Non-pigmented ciliary epithelial cell (primary cell): ENCODE measurements at regions not wholly inside any gene's neighbourhood (a gene's known extent, or its start where the extent isn't known, plus 50 kb on each side); places are given as distances from the start of the nearest gene placed in this dataset.
"Not testable (repeated sequence)": the region's sequence is repeated elsewhere in the genome, so short reads cannot be mapped to it uniquely, and the experiment has no call there.

Source experiments
- DNase-seq: peaks from one replicate; pipeline ENCODE4 v3.0.0-alpha.2; 2010; ENCODE audit warnings: low read depth

DNA sequence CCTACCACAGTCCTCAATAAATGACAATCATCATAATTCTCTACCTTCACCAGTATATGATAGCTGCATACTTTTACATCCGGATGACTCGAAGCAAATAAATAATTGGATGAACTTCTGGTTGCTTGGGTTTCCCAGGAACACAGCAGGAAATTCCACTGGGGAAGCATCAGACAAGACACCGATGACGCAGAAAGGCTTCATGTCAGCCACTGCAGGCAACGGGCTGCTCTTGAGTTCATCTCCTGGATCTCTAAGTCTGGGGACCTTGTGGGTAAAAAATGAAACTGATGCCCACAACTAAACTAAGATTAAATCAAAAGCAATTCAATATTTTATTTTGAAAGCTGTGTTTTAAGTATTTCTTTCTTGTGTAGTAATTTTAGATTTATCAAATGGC, 472.1 kb upstream of the C16orf82 start:
- DNase-seq: no peak

DNA sequence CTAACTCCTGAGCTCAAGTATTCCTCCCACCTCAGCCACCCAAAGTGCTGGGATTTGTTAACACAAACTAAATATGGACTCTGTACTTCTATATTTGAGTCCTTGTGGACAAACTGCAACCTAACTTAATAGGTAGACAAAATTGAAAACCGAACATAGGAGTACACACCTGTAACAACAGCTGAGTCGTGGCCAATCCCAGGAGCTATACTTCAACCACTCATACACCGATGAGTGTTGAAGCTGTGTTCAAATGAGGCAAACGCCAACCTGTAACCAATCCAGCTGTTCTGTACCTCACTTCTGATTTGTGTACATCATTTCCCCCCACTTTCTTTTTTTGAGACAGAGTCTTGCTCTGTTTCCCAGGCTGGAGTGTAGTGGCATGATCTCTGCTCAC, 471.5 kb upstream of the C16orf82 start:
- DNase-seq: no peak

DNA sequence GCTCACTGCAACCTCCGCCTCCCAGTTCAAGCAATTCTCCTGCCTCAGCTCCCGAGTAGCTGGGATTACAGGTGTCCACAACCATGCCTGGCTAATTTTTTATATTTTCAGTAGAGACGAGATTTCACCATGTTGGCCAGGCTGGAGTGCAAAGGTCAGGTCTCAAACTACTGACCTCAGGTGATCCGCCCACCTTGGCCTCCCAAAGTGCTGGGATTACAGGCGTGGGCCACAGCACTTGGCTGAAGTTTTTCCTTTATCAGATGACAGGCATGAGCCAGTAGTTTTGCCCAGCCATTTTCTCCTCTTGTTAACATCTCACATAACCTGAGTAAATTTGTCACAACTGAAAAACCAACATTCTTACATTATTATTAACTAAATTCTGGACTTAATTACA, 470.7 kb upstream of the C16orf82 start:
- not testable (repeated sequence) for DNase-seq

DNA sequence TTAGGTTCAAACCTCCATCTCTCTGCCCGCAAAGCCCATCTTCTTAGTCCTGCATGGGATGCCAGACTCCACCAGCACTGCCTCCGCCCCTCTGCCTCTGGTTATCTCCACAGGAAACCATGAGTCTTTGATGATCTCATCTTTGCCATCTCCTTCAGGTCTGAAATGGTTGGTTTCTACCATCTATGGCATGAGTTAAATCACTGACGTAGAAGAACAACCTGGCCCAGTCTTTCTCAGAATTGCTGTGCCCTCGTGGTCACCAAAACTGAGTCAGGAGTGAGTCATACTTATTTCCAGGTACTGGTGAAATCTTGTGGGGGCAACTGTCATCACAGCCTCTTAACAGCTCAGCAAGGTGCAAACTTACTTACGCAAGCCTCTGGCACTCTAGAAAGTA, 468.7 kb upstream of the C16orf82 start:
- no peak for DNase-seq

DNA sequence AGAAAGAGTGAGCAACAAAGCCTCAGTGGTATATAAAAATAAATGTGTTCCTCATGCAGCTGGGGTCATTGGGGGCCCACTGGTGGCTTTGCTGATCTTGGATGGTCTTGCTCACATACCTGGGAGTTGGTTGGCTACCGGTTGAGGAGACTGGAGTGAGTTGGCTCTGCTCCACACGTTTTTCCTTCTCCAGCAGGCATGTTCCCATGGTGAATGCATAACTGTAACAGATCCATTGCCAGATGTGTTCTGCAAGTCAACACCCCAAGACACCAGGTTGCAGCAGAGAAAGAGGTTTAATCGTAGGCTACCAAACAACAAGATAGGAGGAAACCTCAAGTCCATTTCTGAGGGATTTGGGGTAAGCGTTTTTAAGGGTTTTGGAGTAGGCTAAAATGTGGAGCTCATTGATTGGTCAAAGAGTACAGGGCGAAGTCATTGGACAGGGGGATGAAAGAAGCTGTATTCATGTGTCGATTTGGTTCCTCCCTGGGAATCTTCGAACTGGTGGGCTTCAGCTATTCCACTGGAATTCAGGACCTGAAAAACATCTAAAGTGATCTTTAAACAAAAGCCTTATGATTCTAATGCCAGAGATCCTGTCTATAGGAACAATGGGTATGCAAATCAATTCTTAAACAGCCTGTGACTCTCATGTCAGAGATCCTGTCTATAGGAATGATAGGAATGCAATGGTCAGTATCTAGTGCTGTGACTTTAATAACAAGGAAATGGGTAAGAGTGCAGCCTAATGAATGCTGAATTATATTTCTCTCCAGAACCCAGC, 467.5 kb upstream of the C16orf82 start:
- no peak for DNase-seq

DNA sequence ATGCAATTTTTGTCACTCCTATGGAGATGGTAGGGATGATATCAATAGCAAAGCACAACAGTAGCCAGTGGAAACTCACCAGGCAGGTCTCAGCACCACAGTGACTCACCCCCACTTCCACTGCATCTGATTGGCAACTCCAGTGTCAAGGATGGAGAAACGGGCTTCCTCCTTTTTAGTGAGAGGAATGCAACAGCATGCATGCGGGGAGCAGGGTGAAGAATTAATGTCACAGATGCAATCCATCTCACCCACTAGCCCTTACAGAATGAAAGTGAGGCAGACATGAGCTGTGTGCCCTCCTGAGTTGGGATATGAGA, 467.0 kb upstream of the C16orf82 start:
- no peak for DNase-seq

DNA sequence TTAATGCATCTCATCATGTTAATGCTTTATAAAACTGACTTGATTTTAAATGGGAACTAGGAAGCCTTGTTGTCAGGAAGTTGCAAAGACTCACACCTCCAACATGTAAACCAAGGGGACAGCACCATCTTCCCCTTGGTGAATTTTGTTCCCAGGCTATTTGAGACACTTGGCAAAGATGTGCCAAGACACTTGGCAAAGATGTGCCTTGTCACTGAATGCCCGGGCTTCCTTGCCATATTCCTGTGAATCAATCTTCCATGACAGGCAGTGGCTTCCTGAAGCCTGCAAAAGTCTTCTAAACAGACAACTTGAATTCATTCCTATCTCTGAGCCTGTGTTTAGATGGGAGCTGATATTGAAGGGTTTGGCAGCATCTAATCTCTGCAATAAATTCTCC, 465.4 kb upstream of the C16orf82 start:
- no peak for DNase-seq

DNA sequence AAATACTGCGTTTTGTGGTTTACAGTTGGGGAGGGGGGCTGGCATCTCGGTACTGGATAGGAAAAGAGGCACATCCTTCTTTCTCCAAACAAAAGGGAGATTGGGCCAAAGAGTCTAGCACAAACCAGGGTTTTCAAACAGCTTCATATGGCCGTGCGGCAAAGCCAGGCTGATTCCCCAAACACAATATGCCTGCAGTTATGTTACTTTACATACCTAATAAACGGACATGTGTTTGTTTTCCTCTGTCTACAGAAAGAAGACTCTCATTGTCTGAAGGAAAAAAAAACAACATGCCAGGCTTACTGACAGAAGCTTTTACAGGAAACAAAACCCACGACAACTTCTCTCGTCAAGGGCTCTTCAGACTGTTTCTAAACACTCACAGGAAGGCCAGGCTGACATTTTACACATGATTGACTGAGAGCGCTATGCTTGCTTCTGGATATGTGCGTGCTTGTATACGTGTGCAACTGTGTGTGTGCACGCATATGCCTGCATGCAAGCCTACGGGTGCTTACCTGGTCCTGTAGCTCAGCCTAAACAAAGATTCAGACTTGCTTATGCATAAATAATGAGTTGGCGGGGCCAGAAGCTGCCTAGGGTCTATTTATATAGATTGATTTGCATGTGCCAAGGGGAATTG, 461.0 kb upstream of the C16orf82 start:
- no peak for DNase-seq

DNA sequence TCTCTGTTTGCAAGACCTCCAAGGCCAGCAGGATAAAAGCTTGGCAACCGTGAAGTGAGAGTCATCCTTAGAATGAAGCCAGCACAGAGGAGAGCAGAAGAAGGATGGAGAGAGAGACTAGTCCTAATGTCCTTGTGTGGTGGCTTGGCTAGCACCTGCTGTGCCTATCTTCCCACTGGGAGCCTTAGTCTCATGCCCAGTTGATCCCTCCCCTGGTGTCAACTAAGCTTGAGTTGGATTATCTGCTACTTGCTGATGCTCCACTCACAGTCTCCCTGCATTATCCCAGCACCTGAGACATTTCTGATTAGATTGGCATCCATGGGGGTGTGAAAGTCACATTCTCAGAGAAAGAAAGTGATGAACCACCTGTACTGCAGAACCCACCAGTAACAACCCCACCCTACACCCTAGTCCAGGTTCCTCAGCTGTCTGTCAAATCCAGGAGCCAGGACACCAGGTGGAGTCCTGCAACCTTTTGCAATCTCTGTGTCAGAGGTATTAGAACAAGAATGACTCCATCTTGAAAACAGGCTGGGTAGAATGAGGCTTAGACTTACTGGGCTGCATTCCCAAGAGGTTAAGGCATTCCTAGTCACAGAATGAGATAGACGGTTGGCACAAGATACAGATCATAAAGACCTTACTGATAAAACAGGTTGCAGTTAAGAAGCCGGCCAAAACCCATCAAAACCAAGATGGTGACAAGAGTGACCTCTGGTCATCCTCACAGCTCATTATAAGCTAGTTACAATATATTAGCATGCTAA, 460.2 kb upstream of the C16orf82 start:
- DNase-seq: no peak

DNA sequence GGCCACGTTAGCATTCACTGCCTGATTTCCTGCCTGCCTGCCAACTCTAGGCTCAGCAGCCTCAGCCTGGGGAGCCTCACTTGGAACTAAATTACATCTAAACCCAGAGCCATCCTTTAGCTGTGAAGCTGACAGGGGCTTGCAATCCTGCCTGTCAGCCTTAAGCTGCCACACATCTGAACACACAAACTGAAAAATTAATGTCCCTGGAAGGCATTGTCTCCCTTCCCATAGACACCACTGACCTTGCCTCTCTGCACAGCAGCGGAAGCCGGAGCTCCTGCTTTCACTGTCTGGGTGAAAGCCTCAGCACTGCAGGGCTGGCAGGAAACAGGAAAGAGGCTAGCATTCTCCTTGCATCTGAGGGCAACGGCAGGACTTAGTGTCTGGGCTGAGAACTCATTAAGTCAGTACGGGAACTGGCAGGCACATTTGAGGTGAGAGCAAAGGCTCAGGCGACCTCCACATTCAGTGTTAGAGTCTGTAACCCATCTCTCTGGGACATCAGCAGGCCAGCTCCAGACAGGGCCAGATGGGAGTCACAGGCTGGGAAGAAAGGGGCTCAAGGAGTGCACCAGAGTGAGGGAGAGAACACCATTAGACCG, 452.4 kb upstream of the C16orf82 start:
- DNase-seq: no peak

DNA sequence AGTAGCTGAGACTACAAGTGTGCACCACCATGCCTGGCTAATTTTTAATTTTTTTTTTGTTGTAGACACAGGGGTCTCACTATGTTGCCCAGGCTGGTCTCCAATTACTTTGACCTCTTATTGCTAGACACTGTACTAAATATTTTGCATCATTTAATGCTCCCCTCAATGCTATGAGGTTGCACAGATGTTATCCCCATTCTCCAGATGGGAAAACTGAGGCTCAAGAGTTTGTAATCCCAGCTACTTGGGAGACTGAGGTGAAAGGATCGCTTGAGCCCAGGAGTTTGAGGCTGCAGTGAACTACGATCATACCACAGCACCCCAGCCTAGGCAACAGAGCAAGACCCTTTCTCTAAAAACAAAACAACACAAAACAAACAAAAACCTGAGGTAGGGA, 443.3 kb upstream of the C16orf82 start:
- DNase-seq: no peak

DNA sequence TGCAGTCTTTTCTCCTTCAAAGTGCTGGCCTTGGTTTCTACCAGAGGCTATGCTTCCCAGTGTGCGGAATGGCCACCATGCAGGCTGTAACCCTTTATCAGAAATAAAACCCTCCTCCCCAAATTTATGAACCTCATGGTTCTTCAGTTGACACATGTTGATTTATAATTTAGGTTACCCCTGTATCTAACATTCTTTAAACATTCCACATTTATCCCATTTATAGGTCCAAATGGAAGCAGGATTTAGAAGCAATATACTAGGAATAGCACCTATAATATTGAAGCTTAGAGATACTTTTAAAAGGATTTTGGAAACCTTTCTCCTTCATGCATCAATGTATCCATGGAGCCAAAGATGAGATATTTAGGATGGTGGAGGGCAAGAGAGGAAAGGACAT, 438.8 kb upstream of the C16orf82 start:
- no peak for DNase-seq

DNA sequence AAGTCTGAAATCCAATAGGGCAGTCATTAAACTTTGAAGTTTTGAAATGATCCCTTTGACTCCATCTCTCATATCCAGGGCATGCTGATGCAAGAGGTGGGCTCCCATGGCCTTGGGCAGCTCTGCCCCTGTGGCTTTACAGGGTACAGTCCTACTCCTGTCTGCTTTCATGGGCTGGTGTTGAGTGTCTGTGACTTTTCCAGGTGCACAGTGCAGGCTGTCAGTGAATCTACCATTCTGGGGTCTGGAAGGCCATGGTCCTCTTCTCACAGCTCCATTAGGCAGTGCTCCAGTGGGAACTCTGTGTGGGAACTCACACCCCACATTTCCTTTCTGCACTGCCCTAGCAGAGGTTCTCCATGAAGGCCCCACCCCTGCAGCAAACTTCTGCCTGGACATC, 435.4 kb upstream of the C16orf82 start:
- not testable (repeated sequence) for DNase-seq

DNA sequence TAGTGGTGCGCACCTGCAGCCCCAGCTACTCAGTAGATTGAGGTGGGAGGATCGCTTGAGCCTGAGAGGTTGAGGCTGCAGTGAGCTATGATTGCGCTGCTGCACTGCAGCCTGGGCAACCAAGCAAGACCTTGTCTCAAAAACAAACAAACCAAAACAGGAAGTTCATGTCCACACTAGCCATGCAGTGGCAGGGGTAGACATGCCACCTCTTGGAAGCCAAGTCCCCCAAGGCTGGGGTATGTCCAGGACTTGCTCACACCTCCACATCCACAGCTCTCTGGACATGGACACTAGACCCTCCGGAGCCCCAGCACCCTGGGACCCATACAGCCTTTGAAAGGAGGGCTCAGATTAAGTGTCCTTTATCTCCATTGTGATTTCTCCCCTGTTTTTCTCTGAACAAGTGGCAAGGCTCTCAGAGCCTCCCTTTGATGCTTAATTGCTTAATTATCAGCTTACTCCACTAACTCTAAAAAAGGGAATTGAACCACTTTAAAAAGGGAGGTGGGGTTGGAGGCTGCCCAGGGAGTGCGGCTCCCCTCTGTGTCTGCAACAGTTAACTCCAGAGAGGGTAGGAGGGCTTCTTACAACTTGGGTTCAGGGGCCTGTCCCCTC, 424.6 kb upstream of the C16orf82 start:
- no peak for DNase-seq

DNA sequence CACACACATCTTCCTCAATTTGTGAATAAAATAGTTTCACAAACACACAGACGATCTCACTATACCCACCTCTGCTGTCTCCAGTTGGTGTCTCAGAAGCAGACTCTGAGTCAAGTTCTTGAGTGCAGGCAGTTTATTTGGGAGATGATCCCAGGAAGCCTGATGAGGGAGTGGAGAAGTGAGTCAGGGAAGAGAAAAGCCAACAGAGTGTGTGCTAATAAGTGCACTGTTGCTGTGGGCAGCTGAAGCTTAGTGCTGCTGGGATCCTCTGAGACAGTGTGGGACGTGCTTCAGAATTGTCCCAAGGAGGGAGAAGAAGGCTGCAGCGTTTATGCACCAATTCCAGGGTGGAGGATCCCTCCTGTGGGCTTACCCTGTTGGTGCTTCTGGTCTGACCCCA, 423.2 kb upstream of the C16orf82 start:
- no peak for DNase-seq

DNA sequence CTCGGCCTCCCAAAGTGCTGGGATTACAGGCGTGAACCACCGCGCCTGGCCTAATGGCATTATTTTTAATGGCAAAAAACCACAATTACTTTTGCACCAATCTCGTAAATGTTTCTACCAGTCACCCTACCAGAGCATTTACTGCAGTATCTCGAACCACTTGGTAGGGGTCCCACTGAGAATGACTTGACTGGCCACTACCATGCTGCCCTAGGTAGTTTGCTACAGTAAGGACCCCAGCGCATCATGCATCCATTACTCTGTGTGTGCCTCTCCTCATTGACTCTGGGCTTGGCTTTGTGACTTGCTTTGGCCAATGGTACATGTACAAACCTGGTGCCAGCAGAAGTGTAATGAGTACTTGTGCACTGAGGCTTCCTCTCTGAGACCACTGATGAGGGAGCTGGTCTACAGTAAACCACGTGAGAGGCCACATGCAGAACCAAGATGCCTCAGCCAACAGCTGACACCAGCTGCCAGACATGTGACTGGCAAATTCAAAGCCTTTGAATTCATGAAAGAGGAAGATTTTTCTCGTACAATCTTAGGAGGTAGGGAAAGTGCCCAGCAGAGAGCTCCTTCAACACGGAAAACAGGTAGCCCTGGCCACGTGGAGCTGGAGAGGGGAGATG, 421.7 kb upstream of the C16orf82 start:
- DNase-seq: no peak

DNA sequence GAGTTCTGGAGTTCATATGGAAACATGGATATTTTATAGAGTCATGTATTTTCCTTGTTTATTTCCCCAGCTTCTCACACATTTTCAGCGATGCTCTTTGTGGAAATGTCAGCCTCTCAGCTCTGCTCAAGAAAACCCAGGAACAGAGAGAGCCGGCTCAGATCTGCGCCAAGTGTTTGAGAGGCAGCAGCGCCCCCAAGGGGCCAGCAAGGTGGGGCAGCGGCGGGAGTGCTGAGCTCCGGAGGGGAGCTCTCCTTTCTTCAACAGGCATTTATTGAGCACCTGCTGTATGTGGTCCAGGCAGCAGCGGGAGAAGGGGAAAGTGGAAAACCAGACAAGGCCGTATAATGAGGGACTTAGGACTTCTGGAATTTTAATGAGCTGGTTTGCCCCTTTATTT, 421.1 kb upstream of the C16orf82 start:
- no peak for DNase-seq

DNA sequence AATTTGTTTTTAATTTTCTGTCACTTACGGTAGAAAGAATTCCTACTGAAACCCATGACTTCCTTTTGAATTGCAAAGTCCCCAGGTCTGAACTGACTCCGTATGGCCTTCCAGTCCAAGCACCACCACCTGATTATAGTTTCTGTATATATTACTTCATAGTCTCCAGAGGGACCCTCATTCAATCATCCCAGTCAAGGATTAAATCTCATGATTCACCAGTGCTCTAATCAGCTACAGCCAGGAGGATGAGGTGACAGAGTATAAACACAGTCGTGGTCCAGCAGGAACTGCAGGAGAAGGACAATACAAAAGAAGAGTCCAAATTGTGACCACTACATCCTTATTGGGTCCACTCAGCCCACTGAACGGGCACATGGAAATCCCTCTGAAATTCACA, 418.9 kb upstream of the C16orf82 start:
- no peak for DNase-seq

DNA sequence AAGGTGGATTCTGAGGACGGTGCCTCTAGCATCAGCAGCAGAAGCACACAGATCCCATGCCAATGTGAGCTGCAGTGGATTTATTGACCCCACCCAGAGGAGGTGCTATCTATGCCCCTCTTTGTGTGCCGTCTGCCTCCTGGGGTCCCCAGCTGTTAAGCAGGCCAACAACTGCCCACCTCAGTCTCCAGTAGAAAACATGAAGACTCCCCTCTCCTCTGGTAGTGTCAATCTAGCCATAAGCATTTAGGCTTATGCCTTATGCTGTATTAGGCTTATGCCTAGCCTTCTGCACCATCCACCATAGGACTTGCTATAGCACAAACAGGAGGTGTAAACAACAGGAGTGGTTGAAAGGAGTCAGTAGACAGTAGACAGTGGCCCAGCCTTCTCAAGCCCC, 417.9 kb upstream of the C16orf82 start:
- no peak for DNase-seq

DNA sequence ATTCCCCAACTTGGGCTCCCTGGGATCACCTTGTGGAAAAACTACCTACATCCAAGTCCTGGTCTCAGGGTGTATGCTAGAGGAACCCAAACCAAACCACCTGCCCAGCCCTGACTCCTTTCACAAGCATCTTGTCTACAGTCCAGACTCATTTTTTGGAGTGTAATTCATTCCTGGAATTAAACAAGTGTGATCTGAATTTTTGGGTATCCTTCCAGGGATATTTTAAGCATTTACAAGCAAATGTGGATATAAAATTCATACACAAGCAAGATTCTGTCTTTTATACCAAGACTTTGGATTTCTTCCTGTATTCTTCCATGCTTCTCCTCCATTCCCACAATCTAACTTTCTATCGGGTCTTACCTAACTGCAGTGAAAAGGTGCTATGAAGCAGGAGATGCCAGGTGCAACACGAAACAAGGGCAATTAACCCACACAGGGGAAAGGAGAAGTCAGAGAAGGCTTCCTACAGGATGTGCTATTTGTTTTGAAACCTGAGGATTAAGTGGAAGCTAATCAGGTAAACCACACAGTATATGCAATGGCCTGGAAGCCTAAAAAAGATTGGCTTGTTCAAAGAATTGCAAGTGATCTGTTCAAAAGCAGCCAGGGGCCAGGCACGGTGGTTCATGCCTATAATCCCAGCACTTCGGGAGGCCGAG, 417.2 kb upstream of the C16orf82 start:
- no peak for DNase-seq

DNA sequence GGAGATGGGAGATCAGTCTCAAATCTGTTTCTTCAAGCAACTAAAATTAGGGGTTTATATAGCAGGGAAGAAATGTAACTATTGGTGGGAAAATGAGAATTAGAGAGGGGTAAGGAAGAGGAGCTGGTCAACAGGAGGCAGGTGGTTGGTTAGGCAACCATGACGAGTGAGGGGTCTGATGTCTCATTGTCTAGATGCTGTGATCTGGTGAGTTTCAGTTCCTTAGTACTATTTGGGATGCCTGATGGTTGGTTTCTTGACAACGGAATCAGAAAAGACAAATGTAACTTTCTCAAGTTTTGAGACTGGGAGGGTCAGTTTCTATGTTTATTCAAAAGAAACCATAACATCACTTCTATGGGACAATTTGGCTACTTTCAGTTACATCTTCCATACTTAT, 415.3 kb upstream of the C16orf82 start:
- no peak for DNase-seq
